Right hindlimb (tissue), 1 donor: ENCODE measurements at regions not wholly inside any gene's neighbourhood (a gene's known extent, or its start where the extent isn't known, plus 50 kb on each side); places are given as distances from the start of the nearest gene placed in this dataset.
"Not testable (repeated sequence)": the region's sequence is repeated elsewhere in the genome, so short reads cannot be mapped to it uniquely, and the experiment has no call there.

ENCODE experiments used
- DNase-seq: peaks from one replicate; pipeline ENCODE4 v3.0.0-alpha.2; 2018

GRCh38 chr7:114081606-114082425 lies 163.0 kb upstream of the PPP1R3A start:
- peak; percentile 21 for DNase-seq

GRCh38 chr7:114077158-114077524 lies 158.3 kb upstream of the PPP1R3A start:
- DNase-seq: not testable (repeated sequence)

GRCh38 chr7:114076392-114077157 lies 157.8 kb upstream of the PPP1R3A start:
- not testable (repeated sequence) for DNase-seq

- DNase-seq: no peak
Observed at GRCh38 chr7:114073701-114074100, 154.9 kb upstream of the PPP1R3A start.

- no peak for DNase-seq
Observed at GRCh38 chr7:114070246-114070645, 151.4 kb upstream of the PPP1R3A start.

GRCh38 chr7:114062810-114063209 lies 144.0 kb upstream of the PPP1R3A start:
- no peak for DNase-seq

- no peak for DNase-seq
Observed at GRCh38 chr7:114051871-114052331, 133.1 kb upstream of the PPP1R3A start.

- DNase-seq: no peak
Observed at GRCh38 chr7:114050571-114050970, 131.8 kb upstream of the PPP1R3A start.

- DNase-seq: peak; percentile 19
Observed at GRCh38 chr7:114048386-114049235, 129.8 kb upstream of the PPP1R3A start.

- DNase-seq: no peak
Observed at GRCh38 chr7:114047889-114048288, 129.1 kb upstream of the PPP1R3A start.

GRCh38 chr7:114033475-114033874 lies 114.7 kb upstream of the PPP1R3A start:
- DNase-seq: no peak

- no peak for DNase-seq
Observed at GRCh38 chr7:114026486-114027089, 107.8 kb upstream of the PPP1R3A start.

GRCh38 chr7:114021135-114021534 lies 102.3 kb upstream of the PPP1R3A start:
- DNase-seq: no peak

GRCh38 chr7:114008696-114009095 lies 89.9 kb upstream of the PPP1R3A start:
- no peak for DNase-seq

- no peak for DNase-seq
Observed at GRCh38 chr7:114007386-114007785, 88.6 kb upstream of the PPP1R3A start.

GRCh38 chr7:113998934-113999333 lies 80.1 kb upstream of the PPP1R3A start:
- DNase-seq: no peak

- DNase-seq: no peak
Observed at GRCh38 chr7:113996405-113996804, 77.6 kb upstream of the PPP1R3A start.

GRCh38 chr7:113986216-113986615 lies 67.4 kb upstream of the PPP1R3A start:
- no peak for DNase-seq

- no peak for DNase-seq
Observed at GRCh38 chr7:113976508-113976907, 57.7 kb upstream of the PPP1R3A start.

GRCh38 chr7:113968713-113969112 lies 49.9 kb upstream of the PPP1R3A start:
- DNase-seq: no peak
